ENCODE measurements at regions not wholly inside any gene's neighbourhood (a gene's known extent, or its start where the extent isn't known, plus 50 kb on each side); places are given as distances from the start of the nearest gene placed in this dataset.
"Not testable (repeated sequence)": the region's sequence is repeated elsewhere in the genome, so short reads cannot be mapped to it uniquely, and the experiment has no call there.

GRCh38 chr6:81307651-81308214 lies 444.7 kb downstream of the TENT5A start:
- no peak for DNase-seq
- Mint-ChIP-seq H3K4me3 (no peak overlapping the region), H3K27me3 (no peaks in the 10 kb centered on the region), H3K27ac (no peak overlapping the region), H3K36me3 (no peaks in the 10 kb centered on the region), H3K9me3 (ENCODE audit: low read depth) (peaks cover 5% of the 10 kb centered on the region), H3K4me1 (no peaks in the 10 kb centered on the region)
- CTCF ChIA-PET = no interaction called here
- ATAC-seq = no peak

- Mint-ChIP-seq H3K27me3 (no peaks in the 10 kb centered on the region), H3K27ac (no peak overlapping the region), H3K9me3 (ENCODE audit: low read depth) (no peaks in the 10 kb centered on the region), H3K4me1 (no peaks in the 10 kb centered on the region), H3K36me3 (no peaks in the 10 kb centered on the region), H3K4me3 (no peak overlapping the region)
- ATAC-seq = no peak
- CTCF ChIA-PET = interaction anchor here (0.7 kb wide), 1 partner anchor 560 kb away, joined by 3 read pairs; no protein-coding TSS in a partner anchor
- DNase-seq = no peak
These were observed 448.0 kb downstream of the TENT5A start for GRCh38 chr6:81304466-81304865.

GRCh38 chr6:81300961-81301360 lies 451.5 kb downstream of the TENT5A start:
- Mint-ChIP-seq H3K4me3 (no peak overlapping the region), H3K9me3 (ENCODE audit: low read depth) (peaks cover 2% of the 10 kb centered on the region), H3K27me3 (no peaks in the 10 kb centered on the region), H3K36me3 (no peaks in the 10 kb centered on the region), H3K27ac (no peak overlapping the region), H3K4me1 (no peaks in the 10 kb centered on the region)
- DNase-seq (no peak), ATAC-seq (no peak)
- CTCF ChIA-PET = no interaction called here

- DNase-seq (no peak), ATAC-seq (no peak)
- Mint-ChIP-seq H3K9me3 (ENCODE audit: low read depth) (peaks cover 2% of the 10 kb centered on the region), H3K27ac (no peak overlapping the region), H3K4me1 (no peaks in the 10 kb centered on the region), H3K36me3 (no peaks in the 10 kb centered on the region), H3K4me3 (no peak overlapping the region), H3K27me3 (no peaks in the 10 kb centered on the region)
- CTCF ChIA-PET = no interaction called here
These were observed 453.7 kb downstream of the TENT5A start for GRCh38 chr6:81298751-81299150.

- Mint-ChIP-seq H3K27ac (no peak overlapping the region), H3K9me3 (ENCODE audit: low read depth) (peaks cover 2% of the 10 kb centered on the region), H3K36me3 (no peaks in the 10 kb centered on the region), H3K4me3 (no peak overlapping the region), H3K27me3 (no peaks in the 10 kb centered on the region), H3K4me1 (no peaks in the 10 kb centered on the region)
- CTCF ChIA-PET = no interaction called here
- DNase-seq = no peak
- no peak for ATAC-seq
These were observed 457.2 kb downstream of the TENT5A start for GRCh38 chr6:81295310-81295709.

GRCh38 chr6:81293896-81294295 lies 458.6 kb downstream of the TENT5A start:
- H3K4me3 Mint-ChIP-seq = no peak overlapping the region

GRCh38 chr6:81289229-81289628 lies 463.3 kb downstream of the TENT5A start:
- CTCF ChIA-PET = no interaction called here
- no peaks in the 10 kb centered on the region for H3K27me3 Mint-ChIP-seq
- ATAC-seq (no peak), DNase-seq (no peak)
- H3K27ac Mint-ChIP-seq = no peak overlapping the region
- H3K4me3 Mint-ChIP-seq = no peak overlapping the region
- no peaks in the 10 kb centered on the region for H3K4me1 Mint-ChIP-seq
- H3K9me3 Mint-ChIP-seq (ENCODE audit: low read depth) = peaks cover 4% of the 10 kb centered on the region
- no peaks in the 10 kb centered on the region for H3K36me3 Mint-ChIP-seq

More at GRCh38 chr6:81293896-81294295, 458.6 kb downstream of the TENT5A start:
- no peaks in the 10 kb centered on the region for H3K4me1 Mint-ChIP-seq
- no peak for ATAC-seq
- no peak for DNase-seq
- peaks cover 2% of the 10 kb centered on the region for H3K9me3 Mint-ChIP-seq (ENCODE audit: low read depth)
- no peak overlapping the region for H3K27ac Mint-ChIP-seq
- no peaks in the 10 kb centered on the region for H3K36me3 Mint-ChIP-seq
- H3K27me3 Mint-ChIP-seq = no peaks in the 10 kb centered on the region
- CTCF ChIA-PET = no interaction called here

- ATAC-seq (no peak), DNase-seq (no peak)
- H3K4me3 Mint-ChIP-seq = no peak overlapping the region
- no peaks in the 10 kb centered on the region for H3K36me3 Mint-ChIP-seq
- peaks cover 7% of the 10 kb centered on the region for H3K9me3 Mint-ChIP-seq (ENCODE audit: low read depth)
- H3K27ac Mint-ChIP-seq = no peak overlapping the region
- no peaks in the 10 kb centered on the region for H3K27me3 Mint-ChIP-seq
- CTCF ChIA-PET = no interaction called here
- no peaks in the 10 kb centered on the region for H3K4me1 Mint-ChIP-seq
These were observed 487.4 kb downstream of the TENT5A start for GRCh38 chr6:81265106-81265505.

- DNase-seq (no peak), ATAC-seq (no peak)
- CTCF ChIA-PET = no interaction called here
- Mint-ChIP-seq H3K27ac (no peak overlapping the region), H3K36me3 (no peaks in the 10 kb centered on the region), H3K4me1 (no peaks in the 10 kb centered on the region), H3K27me3 (no peaks in the 10 kb centered on the region), H3K9me3 (ENCODE audit: low read depth) (peaks cover 7% of the 10 kb centered on the region), H3K4me3 (no peak overlapping the region)
These were observed 488.8 kb downstream of the TENT5A start for GRCh38 chr6:81263531-81264168.

GRCh38 chr6:81262656-81263055 lies 489.8 kb downstream of the TENT5A start:
- peaks cover 7% of the 10 kb centered on the region for H3K9me3 Mint-ChIP-seq (ENCODE audit: low read depth)
- no peaks in the 10 kb centered on the region for H3K27me3 Mint-ChIP-seq
- H3K36me3 Mint-ChIP-seq = no peaks in the 10 kb centered on the region
- CTCF ChIA-PET = no interaction called here
- no peak overlapping the region for H3K4me3 Mint-ChIP-seq
- DNase-seq = no peak
- ATAC-seq = no peak
- no peaks in the 10 kb centered on the region for H3K4me1 Mint-ChIP-seq
- H3K27ac Mint-ChIP-seq = no peak overlapping the region

GRCh38 chr6:81256223-81256622 lies 496.3 kb downstream of the TENT5A start:
- CTCF ChIA-PET, H3K36me3 Mint-ChIP-seq, DNase-seq, H3K27ac Mint-ChIP-seq, H3K4me3 Mint-ChIP-seq, H3K4me1 Mint-ChIP-seq, H3K27me3 Mint-ChIP-seq, ATAC-seq: not testable (repeated sequence)
- H3K9me3 Mint-ChIP-seq (ENCODE audit: low read depth) = peaks cover 15% of the 10 kb centered on the region

- Mint-ChIP-seq H3K4me3 (no peak overlapping the region), H3K9me3 (ENCODE audit: low read depth) (peaks cover 14% of the 10 kb centered on the region), H3K4me1 (no peaks in the 10 kb centered on the region), H3K36me3 (no peaks in the 10 kb centered on the region), H3K27me3 (no peaks in the 10 kb centered on the region), H3K27ac (no peak overlapping the region)
- DNase-seq (no peak), ATAC-seq (no peak)
- CTCF ChIA-PET = no interaction called here
These were observed 498.7 kb downstream of the TENT5A start for GRCh38 chr6:81253821-81254220.

GRCh38 chr6:81252231-81252630 lies 500.2 kb downstream of the TENT5A start:
- no peak for DNase-seq
- no peak overlapping the region for H3K27ac Mint-ChIP-seq
- no peaks in the 10 kb centered on the region for H3K27me3 Mint-ChIP-seq
- no peaks in the 10 kb centered on the region for H3K36me3 Mint-ChIP-seq
- CTCF ChIA-PET = no interaction called here
- ATAC-seq = no peak
- no peaks in the 10 kb centered on the region for H3K4me1 Mint-ChIP-seq
- no peak overlapping the region for H3K4me3 Mint-ChIP-seq
- peaks cover 14% of the 10 kb centered on the region for H3K9me3 Mint-ChIP-seq (ENCODE audit: low read depth)

- H3K36me3 Mint-ChIP-seq = no peaks in the 10 kb centered on the region
- H3K27ac Mint-ChIP-seq = no peak overlapping the region
- H3K4me3 Mint-ChIP-seq = no peak overlapping the region
- peaks cover 8% of the 10 kb centered on the region for H3K9me3 Mint-ChIP-seq (ENCODE audit: low read depth)
- CTCF ChIA-PET = no interaction called here
- no peaks in the 10 kb centered on the region for H3K27me3 Mint-ChIP-seq
- H3K4me1 Mint-ChIP-seq = no peaks in the 10 kb centered on the region
- DNase-seq (no peak), ATAC-seq (no peak)
These were observed 506.3 kb downstream of the TENT5A start for GRCh38 chr6:81246200-81246599.

GRCh38 chr6:81242624-81243023 lies 509.9 kb downstream of the TENT5A start:
- CTCF ChIA-PET = no interaction called here
- Mint-ChIP-seq H3K27ac (no peak overlapping the region), H3K27me3 (no peaks in the 10 kb centered on the region), H3K4me1 (no peaks in the 10 kb centered on the region), H3K4me3 (no peak overlapping the region), H3K36me3 (no peaks in the 10 kb centered on the region), H3K9me3 (ENCODE audit: low read depth) (peaks cover 8% of the 10 kb centered on the region)
- DNase-seq (no peak), ATAC-seq (no peak)

All from activated CD8-positive, alpha-beta memory T cell treated with anti-CD3 and anti-CD28 coated beads, Interleukin-2, amount 10 ng/mL, durations not matched to agents 7 days and 5 days (primary cell).